HEK293T (cell line): ENCODE measurements at regions not wholly inside any gene's neighbourhood (a gene's known extent, or its start where the extent isn't known, plus 50 kb on each side); places are given as distances from the start of the nearest gene placed in this dataset.

Source experiments
- ARNT ChIP-seq: fragments of 450-650 bp; IDR thresholded peaks from 2 replicates; pipeline ENCODE4 v1.6.1; 2017; ENCODE audit warnings: mild to moderate bottlenecking
- BHLHE40 ChIP-seq: fragments of 450-650 bp; IDR thresholded peaks from 2 replicates; pipeline ENCODE4 v1.6.1; 2016; ENCODE audit warnings: mild to moderate bottlenecking, moderate library complexity, borderline replicate concordance
- FOXM1 ChIP-seq: fragments of 450-650 bp; IDR thresholded peaks from 2 replicates; pipeline ENCODE4 v1.6.1; 2017; ENCODE audit warnings: mild to moderate bottlenecking, borderline replicate concordance
- SUZ12 ChIP-seq: fragments of 450-650 bp; IDR thresholded peaks from 2 replicates; pipeline ENCODE4 v1.6.1; 2016; ENCODE audit warnings: mild to moderate bottlenecking

GRCh38 chr10:36789974-36790373 lies 335.4 kb upstream of the ANKRD30A start:
- no peak for TF ChIP-seq FOXM1
- TF ChIP-seq BHLHE40: no peak
- no peak for TF ChIP-seq ARNT
- no peak for TF ChIP-seq SUZ12
